Stimulated activated CD4-positive, alpha-beta T cell treated with anti-CD3 and anti-CD28 coated beads, Interleukin-12 subunit alpha, Interleukin-12 subunit beta, amount 100 ng/mL, for 24 hours (primary cell): ENCODE measurements at regions not wholly inside any gene's neighbourhood (a gene's known extent, or its start where the extent isn't known, plus 50 kb on each side); places are given as distances from the start of the nearest gene placed in this dataset.

Experiments
- DNase-seq, 2 experiments: peaks; one replicate each; pipeline ENCODE4 v3.0.0-alpha.2; 2020; ENCODE audit warnings: low read depth in 2 of 2

DNA sequence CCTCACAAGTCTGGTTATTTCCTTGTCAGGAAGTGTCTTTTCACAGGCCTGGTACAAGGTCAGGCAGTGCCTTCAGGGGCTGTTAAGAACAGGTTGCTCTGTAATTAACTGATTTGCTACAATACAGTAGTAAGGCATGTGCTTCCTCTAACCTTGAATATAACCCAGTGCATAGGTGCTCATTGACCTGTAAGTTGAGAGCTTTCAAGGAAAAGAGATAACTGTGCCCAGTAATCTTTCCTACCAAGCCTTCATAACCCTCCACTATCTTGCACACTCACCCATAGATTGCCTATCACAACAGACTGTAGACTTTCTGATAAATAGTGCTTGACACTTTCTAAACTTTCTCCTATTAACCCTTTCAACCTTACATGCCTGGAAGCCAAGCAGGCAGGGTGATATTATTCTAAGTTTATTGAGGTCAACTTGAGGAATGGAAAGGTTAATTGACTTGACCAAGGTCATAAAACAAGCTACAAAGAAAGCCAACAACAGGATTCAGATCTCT lies 148.1 kb downstream of the PPARGC1A start:
- no peak for DNase-seq

DNA sequence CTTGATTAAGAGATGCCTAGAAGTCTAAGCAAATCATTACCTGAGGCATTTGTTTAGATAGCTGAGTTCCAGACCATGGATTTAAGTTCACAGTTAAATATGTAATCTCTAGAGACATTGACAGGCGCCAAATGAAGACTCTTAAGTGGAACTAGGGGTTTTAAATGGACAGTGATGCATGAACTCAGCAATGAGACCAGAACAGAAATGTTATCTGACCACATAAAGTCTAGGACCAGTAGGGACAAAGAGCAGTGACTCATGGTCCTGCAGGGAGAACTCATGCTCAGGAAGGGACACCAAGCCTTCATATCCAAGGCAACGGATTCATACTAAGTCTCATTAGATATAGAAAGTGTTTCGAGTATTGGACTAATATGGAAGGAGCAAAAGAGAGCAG lies 152.3 kb downstream of the PPARGC1A start:
- DNase-seq, result no peak

GRCh38 chr4:23736466-23736865 lies 153.4 kb downstream of the PPARGC1A start:
- DNase-seq, result no peak

- no peak for DNase-seq
Observed at GRCh38 chr4:23734000-23734399, 155.8 kb downstream of the PPARGC1A start.

DNA sequence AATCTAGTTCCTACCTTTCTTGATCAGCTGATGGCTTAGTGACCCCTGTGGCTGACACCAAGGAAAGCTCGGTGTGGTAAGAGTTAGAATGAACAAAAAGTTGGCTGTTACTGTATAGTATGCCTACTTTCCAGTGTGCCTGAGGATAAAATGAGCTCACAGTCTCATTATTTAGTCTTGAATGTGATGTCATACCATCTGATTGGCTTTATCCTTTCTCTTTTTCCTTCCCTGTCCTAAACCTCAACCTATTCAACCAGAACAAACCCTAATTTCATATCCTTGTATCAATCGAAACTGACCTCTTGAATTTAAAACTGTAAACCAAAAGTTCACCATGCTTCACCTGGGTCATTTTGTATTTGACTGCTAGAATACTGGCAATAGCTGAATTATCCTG lies 156.4 kb downstream of the PPARGC1A start:
- DNase-seq, result no peak

- no peak for DNase-seq
Observed at GRCh38 chr4:23730998-23731397, 158.8 kb downstream of the PPARGC1A start.

DNA sequence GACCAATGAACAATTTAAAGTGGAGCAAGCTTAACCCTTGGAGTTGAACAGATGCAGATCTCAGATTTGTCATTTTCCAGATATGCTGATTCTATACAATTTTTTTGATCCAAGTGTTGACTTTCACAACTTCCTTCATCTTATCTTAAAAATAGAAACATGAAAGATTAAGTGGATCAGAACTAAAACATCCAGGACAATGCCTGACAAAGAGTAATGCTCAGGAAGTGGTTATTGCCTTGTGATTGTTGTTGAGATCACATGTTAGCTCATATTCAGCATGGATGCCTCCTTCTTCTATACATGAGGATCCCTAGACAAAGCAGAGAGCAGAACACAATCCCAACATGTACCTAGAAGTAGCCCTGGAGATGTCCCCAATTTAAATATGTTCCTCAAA lies 160.9 kb downstream of the PPARGC1A start:
- DNase-seq, result no peak

- DNase-seq, result no peak
Observed at GRCh38 chr4:23728393-23728792, 161.5 kb downstream of the PPARGC1A start.

- no peak for DNase-seq
Observed at GRCh38 chr4:23720556-23720955, 169.3 kb downstream of the PPARGC1A start.

GRCh38 chr4:23718435-23718834 lies 171.4 kb downstream of the PPARGC1A start:
- DNase-seq, result no peak

DNA sequence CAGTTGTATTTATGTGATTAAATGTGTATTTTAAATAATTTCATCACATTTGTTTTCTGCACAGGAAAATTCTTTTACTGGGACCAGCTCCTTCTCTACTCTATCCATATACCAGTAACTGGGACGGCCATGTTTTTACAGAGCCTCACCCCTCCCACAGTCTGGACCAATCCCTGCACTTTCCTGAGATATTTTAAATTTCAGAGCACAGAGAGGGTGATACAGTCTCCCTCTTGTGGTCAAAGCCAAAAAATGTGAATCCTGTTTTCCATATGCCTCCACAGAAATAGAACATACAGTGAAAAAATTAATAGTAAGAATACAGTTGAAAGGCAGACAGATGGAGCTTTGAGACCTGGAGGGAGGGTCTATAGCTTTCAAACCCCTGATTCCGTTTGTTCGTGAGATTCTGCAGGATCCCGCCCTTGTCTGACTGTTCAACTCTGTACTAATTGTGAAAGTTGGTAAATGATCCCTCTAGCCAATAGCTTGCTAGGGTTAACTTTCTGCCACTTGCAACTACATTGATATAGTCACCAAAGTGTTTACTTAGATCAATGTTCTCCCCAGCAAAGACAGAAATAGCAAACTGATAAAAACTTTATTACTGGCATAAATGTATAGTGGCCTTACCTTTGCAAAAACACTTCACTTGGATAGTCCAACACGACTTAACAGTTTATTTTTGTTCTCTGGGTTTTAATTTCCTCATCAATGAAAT lies 172.2 kb downstream of the PPARGC1A start:
- DNase-seq, result no peak

GRCh38 chr4:23710298-23710697 lies 179.5 kb downstream of the PPARGC1A start:
- DNase-seq, result no peak

DNA sequence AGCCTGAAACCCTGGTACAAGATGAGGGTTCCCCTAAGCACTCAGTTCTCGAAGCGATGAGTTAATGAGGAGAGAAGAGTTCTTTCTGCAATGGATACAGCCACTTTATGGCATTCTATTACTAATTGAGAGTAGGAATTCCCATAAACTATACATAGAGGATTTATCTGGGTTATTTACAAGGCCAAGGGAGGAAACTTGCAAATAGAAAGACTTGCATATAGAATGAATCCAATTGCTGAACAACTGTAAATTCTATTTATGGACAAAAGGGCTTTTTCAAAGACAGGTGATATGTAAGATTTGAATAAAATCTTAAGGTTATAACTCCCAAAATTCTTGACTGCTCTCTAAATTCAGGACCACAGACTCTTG lies 182.2 kb downstream of the PPARGC1A start:
- DNase-seq, result no peak

GRCh38 chr4:23706972-23707651 lies 182.7 kb downstream of the PPARGC1A start:
- no peak for DNase-seq

- no peak for DNase-seq
Observed at GRCh38 chr4:23700197-23700596, 189.7 kb downstream of the PPARGC1A start.

- no peak for DNase-seq
Observed at GRCh38 chr4:23697722-23698121, 192.1 kb downstream of the PPARGC1A start.

DNA sequence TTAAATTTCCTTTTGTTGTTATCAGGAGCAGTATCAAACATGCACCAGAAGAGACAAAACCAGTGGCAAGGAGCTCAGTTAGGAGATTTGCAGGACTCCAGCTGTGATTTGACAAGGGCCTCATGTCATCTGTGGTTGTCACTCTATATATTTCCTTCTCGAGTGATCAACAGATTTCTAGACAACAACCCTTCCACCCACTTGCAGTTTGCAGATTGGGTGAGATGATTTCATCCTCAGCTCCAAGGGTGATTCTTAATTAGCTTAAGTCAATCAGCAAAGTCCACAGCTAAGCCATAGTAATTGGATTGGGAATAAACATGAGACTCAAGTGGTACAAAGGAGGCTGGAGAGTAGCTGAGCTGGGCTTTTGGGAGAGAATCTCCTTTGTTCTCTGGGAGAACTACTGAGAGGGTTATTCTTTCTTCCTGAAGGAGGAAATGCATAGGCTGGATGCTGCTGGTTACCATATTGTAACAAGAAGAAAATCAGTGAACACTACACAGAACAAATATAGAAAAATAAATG lies 192.8 kb downstream of the PPARGC1A start:
- DNase-seq, result no peak

DNA sequence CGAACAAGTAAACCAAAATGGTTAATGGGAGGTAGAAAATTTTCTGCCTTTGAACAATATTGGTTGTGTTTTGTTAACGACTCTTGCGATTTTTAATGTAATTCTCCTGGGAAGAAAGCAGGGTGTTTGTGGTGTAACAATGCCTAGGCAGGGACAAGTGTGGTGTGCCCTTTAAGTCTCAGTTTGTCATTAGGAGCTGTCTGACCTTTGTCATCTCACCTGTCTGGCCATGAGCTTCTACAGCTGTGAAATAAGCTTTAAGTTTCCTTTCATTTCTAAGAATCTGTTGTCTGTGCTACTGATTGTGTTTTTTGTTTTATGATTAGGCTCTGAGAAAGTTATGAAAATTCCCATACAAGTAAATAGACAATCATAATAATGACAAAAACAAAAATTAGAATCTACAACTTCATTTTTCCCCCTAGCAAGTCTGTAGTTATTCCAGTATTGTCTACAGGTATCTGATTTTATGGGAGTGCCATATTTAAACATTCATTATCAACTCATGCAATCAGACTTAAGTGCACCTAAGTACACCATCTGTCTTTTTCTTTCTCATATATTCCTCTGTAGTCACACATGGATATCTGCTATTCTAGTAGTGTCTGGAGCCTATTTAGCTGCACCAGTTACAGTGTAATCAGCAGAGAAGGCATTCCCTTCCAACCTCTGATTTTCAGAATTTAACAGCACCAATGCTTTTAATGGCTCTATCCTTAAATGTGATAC lies 203.5 kb downstream of the PPARGC1A start:
- DNase-seq, result no peak

DNA sequence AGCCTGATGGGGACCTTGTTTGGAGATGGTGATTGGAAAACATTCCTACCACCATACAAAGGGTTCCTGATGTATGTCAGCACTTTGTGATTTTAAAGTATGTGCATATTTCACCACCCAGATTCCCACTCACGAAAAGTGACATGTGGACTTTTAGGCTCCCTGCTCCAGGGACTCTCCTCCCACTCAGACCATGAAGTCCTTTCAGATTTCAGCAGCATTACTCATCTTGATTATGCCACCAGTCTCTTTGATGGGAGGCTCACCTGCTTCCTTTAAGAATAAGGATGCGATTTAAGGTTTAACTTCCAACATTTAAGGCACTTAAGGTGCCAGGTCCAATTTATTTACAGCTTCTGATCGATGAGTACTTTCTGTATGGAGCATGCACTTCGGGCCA lies 204.4 kb downstream of the PPARGC1A start:
- no peak for DNase-seq

- no peak for DNase-seq
Observed at GRCh38 chr4:23680671-23681518, 209.0 kb downstream of the PPARGC1A start.

- DNase-seq, result no peak
Observed at GRCh38 chr4:23674694-23675093, 215.2 kb downstream of the PPARGC1A start.

GRCh38 chr4:23667659-23668058 lies 222.2 kb downstream of the PPARGC1A start:
- DNase-seq, result no peak
